ENCODE measurements at regions not wholly inside any gene's neighbourhood (a gene's known extent, or its start where the extent isn't known, plus 50 kb on each side); places are given as distances from the start of the nearest gene placed in this dataset.

DNA sequence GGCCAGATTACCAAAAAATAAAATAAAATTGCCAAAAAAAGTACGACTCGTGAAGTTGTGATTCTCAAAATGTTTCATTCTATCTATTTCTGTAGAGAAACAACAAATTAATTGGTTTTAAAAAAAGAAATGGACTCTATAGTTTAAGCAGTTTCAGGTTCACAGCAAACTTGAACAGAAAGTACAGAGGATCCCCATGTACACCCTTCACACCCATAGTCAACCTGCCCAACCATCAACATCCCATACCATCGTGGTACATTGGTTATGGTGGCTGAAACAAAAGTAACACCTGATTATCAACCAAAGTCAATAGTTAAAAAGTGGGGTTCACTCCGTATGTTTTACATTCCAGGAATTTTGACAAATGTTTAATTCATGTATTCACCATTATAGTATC lies 496.1 kb downstream of the ANKRD7 start:
- Histone ChIP-seq H3K4me3 (ENCODE audit: low read length) (no peak overlapping the region), H3K4me1 (ENCODE audit: control insufficient read depth, insufficient read depth, low read length) (no peaks in the 10 kb centered on the region), H3K27ac (ENCODE audit: low read length) (no peak overlapping the region), H3K36me3 (ENCODE audit: control insufficient read depth, insufficient read depth, low read length) (no peaks in the 10 kb centered on the region), H3K27me3 (ENCODE audit: control insufficient read depth, insufficient read depth, low read length) (no peaks in the 10 kb centered on the region), H3K9me3 (replicated peaks; ENCODE audit: control insufficient read depth, low read depth, low read length) (no peaks in the 10 kb centered on the region)
- no CpG with 5 or more reads among the region's 4 CpGs for WGBS (ENCODE audit: insufficient coverage)
- DNase-seq: no peak

- Histone ChIP-seq H3K27ac (ENCODE audit: low read length) (no peak overlapping the region), H3K4me1 (ENCODE audit: control insufficient read depth, insufficient read depth, low read length) (no peaks in the 10 kb centered on the region), H3K9me3 (replicated peaks; ENCODE audit: control insufficient read depth, low read depth, low read length) (no peaks in the 10 kb centered on the region), H3K27me3 (ENCODE audit: control insufficient read depth, insufficient read depth, low read length) (no peaks in the 10 kb centered on the region), H3K36me3 (ENCODE audit: control insufficient read depth, insufficient read depth, low read length) (no peaks in the 10 kb centered on the region), H3K4me3 (ENCODE audit: low read length) (no peak overlapping the region)
- no CpG with 5 or more reads among the region's 2 CpGs for WGBS (ENCODE audit: insufficient coverage)
- DNase-seq: no peak
Measured at GRCh38 chr7:118731854-118732253, 507.4 kb downstream of the ANKRD7 start.

GRCh38 chr7:118734541-118734940 lies 510.0 kb downstream of the ANKRD7 start:
- no peaks in the 10 kb centered on the region for H3K9me3 ChIP-seq (replicated peaks; ENCODE audit: control insufficient read depth, low read depth, low read length)
- no peak overlapping the region for H3K27ac ChIP-seq (ENCODE audit: low read length)
- DNase-seq: no peak
- no CpG with 5 or more reads among the region's 2 CpGs for WGBS (ENCODE audit: insufficient coverage)
- no peaks in the 10 kb centered on the region for H3K4me1 ChIP-seq (ENCODE audit: control insufficient read depth, insufficient read depth, low read length)
- no peak overlapping the region for H3K4me3 ChIP-seq (ENCODE audit: low read length)
- H3K36me3 ChIP-seq (ENCODE audit: control insufficient read depth, insufficient read depth, low read length): no peaks in the 10 kb centered on the region
- no peaks in the 10 kb centered on the region for H3K27me3 ChIP-seq (ENCODE audit: control insufficient read depth, insufficient read depth, low read length)

GRCh38 chr7:118735441-118735840 lies 510.9 kb downstream of the ANKRD7 start:
- H3K9me3 ChIP-seq (replicated peaks; ENCODE audit: control insufficient read depth, low read depth, low read length): no peaks in the 10 kb centered on the region
- DNase-seq: no peak
- H3K27me3 ChIP-seq (ENCODE audit: control insufficient read depth, insufficient read depth, low read length): no peaks in the 10 kb centered on the region
- no peak overlapping the region for H3K27ac ChIP-seq (ENCODE audit: low read length)
- no peaks in the 10 kb centered on the region for H3K36me3 ChIP-seq (ENCODE audit: control insufficient read depth, insufficient read depth, low read length)
- no peaks in the 10 kb centered on the region for H3K4me1 ChIP-seq (ENCODE audit: control insufficient read depth, insufficient read depth, low read length)
- H3K4me3 ChIP-seq (ENCODE audit: low read length): no peak overlapping the region

- Histone ChIP-seq H3K27me3 (ENCODE audit: control insufficient read depth, insufficient read depth, low read length) (no peaks in the 10 kb centered on the region), H3K36me3 (ENCODE audit: control insufficient read depth, insufficient read depth, low read length) (no peaks in the 10 kb centered on the region), H3K4me1 (ENCODE audit: control insufficient read depth, insufficient read depth, low read length) (no peaks in the 10 kb centered on the region), H3K9me3 (replicated peaks; ENCODE audit: control insufficient read depth, low read depth, low read length) (no peaks in the 10 kb centered on the region), H3K4me3 (ENCODE audit: low read length) (no peak overlapping the region), H3K27ac (ENCODE audit: low read length) (no peak overlapping the region)
- DNase-seq: no peak
- WGBS (ENCODE audit: insufficient coverage): no CpG with 5 or more reads among the region's 4 CpGs
Measured at GRCh38 chr7:118737935-118738334, 513.4 kb downstream of the ANKRD7 start.

DNA sequence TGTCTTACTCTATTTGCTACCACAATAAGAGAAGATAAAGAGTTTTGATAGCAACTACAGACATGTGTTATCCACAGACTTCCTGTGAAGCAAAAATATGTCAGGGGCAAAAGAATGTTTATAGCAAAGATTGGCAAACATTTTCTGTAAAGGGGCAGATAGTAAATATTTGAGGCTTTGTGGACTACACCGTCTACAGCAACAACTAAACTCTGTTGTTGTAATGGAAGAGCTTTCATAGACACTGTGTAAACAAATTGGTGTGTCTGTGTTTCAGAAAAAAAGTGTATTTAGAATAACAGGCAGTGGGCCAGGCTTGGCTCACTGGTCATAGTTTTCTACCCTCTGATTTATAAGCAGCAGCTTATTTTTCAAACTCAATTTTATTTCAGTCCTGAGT lies 521.4 kb downstream of the ANKRD7 start:
- no peak overlapping the region for H3K27ac ChIP-seq (ENCODE audit: low read length)
- no CpG with 5 or more reads among the region's 1 CpG for WGBS (ENCODE audit: insufficient coverage)
- no peaks in the 10 kb centered on the region for H3K27me3 ChIP-seq (ENCODE audit: control insufficient read depth, insufficient read depth, low read length)
- H3K4me3 ChIP-seq (ENCODE audit: low read length): no peak overlapping the region
- H3K36me3 ChIP-seq (ENCODE audit: control insufficient read depth, insufficient read depth, low read length): no peaks in the 10 kb centered on the region
- no peak for DNase-seq
- no peaks in the 10 kb centered on the region for H3K9me3 ChIP-seq (replicated peaks; ENCODE audit: control insufficient read depth, low read depth, low read length)
- no peaks in the 10 kb centered on the region for H3K4me1 ChIP-seq (ENCODE audit: control insufficient read depth, insufficient read depth, low read length)

DNA sequence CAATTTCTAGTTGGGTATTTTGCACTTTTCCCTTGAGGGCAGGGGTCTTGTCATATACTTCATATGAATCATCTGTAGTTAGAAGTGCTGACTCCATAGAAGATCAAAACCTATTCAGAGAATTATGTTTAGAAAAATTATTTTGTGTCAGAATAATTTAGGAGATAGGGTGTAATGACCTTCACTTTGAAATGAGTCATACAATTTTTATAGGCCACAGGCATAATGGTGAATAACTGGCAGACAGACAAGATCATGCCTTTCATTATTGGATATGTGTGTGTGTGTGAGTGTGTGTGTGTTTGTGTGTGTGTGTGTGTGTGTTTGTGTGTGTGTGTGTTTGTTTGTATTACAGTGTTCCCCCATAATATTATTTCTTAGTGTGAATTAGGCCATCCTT lies 523.0 kb downstream of the ANKRD7 start:
- H3K36me3 ChIP-seq (ENCODE audit: control insufficient read depth, insufficient read depth, low read length): no peaks in the 10 kb centered on the region
- no peaks in the 10 kb centered on the region for H3K4me1 ChIP-seq (ENCODE audit: control insufficient read depth, insufficient read depth, low read length)

DNA sequence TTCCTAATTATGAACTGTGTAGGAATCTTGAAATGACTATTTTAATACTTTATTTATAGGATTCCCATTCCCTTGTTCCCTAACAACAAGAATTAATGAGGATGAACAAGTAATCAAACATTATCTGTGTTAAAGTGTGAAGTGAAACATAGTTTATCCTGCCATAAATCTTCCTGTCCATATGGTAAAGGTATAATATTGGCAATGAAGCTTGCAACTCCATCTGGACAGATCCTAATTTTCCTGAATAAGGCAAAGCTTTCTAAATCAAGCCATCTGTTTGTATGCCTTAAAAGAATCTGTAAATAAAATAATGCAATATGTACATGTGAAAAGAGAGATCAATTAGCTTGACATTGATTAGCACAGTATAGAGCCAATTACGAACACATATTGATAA lies 529.0 kb downstream of the ANKRD7 start:
- no peak overlapping the region for H3K4me3 ChIP-seq (ENCODE audit: low read length)
- H3K27ac ChIP-seq (ENCODE audit: low read length): no peak overlapping the region
- no CpG with 5 or more reads among the region's 1 CpG for WGBS (ENCODE audit: insufficient coverage)
- H3K4me1 ChIP-seq (ENCODE audit: control insufficient read depth, insufficient read depth, low read length): no peaks in the 10 kb centered on the region
- no peaks in the 10 kb centered on the region for H3K9me3 ChIP-seq (replicated peaks; ENCODE audit: control insufficient read depth, low read depth, low read length)
- H3K36me3 ChIP-seq (ENCODE audit: control insufficient read depth, insufficient read depth, low read length): no peaks in the 10 kb centered on the region
- no peak for DNase-seq
- H3K27me3 ChIP-seq (ENCODE audit: control insufficient read depth, insufficient read depth, low read length): no peaks in the 10 kb centered on the region

More for the DNA sequence above, 523.0 kb downstream of the ANKRD7 start:
- DNase-seq: no peak
- Histone ChIP-seq H3K4me3 (ENCODE audit: low read length) (no peak overlapping the region), H3K9me3 (replicated peaks; ENCODE audit: control insufficient read depth, low read depth, low read length) (no peaks in the 10 kb centered on the region), H3K27me3 (ENCODE audit: control insufficient read depth, insufficient read depth, low read length) (no peaks in the 10 kb centered on the region), H3K27ac (ENCODE audit: low read length) (no peak overlapping the region)

DNA sequence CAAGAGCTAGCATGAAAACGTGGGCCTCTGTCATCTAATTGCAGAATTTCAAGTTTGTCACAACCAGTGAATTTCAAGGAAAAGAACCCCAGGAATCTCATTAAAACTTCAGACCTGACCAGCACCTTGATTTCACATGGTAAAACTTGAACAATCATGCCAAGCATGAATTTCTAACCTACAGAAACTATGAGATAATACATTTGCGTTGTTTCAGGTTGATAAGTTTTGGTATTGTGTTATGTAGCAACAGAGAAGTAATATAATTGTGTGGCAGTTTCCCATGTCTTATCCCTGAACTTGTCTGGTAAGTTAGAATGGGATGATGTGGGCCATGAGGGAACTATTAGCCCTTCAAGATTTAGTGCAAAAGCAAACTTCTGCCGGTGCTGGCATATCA lies 530.1 kb downstream of the ANKRD7 start:
- no CpG with 5 or more reads among the region's 3 CpGs for WGBS (ENCODE audit: insufficient coverage)
- Histone ChIP-seq H3K36me3 (ENCODE audit: control insufficient read depth, insufficient read depth, low read length) (no peaks in the 10 kb centered on the region), H3K27ac (ENCODE audit: low read length) (no peak overlapping the region), H3K9me3 (replicated peaks; ENCODE audit: control insufficient read depth, low read depth, low read length) (no peaks in the 10 kb centered on the region), H3K4me1 (ENCODE audit: control insufficient read depth, insufficient read depth, low read length) (no peaks in the 10 kb centered on the region), H3K27me3 (ENCODE audit: control insufficient read depth, insufficient read depth, low read length) (no peaks in the 10 kb centered on the region), H3K4me3 (ENCODE audit: low read length) (no peak overlapping the region)
- DNase-seq: no peak

GRCh38 chr7:118755067-118755625 lies 530.6 kb downstream of the ANKRD7 start:
- DNase-seq: peak; percentile 51
- H3K36me3 ChIP-seq (ENCODE audit: control insufficient read depth, insufficient read depth, low read length): no peaks in the 10 kb centered on the region
- H3K4me1 ChIP-seq (ENCODE audit: control insufficient read depth, insufficient read depth, low read length): no peaks in the 10 kb centered on the region
- H3K9me3 ChIP-seq (replicated peaks; ENCODE audit: control insufficient read depth, low read depth, low read length): no peaks in the 10 kb centered on the region
- H3K27ac ChIP-seq (ENCODE audit: low read length): no peak overlapping the region
- no peaks in the 10 kb centered on the region for H3K27me3 ChIP-seq (ENCODE audit: control insufficient read depth, insufficient read depth, low read length)
- no CpG with 5 or more reads among the region's 3 CpGs for WGBS (ENCODE audit: insufficient coverage)
- H3K4me3 ChIP-seq (ENCODE audit: low read length): no peak overlapping the region

DNA sequence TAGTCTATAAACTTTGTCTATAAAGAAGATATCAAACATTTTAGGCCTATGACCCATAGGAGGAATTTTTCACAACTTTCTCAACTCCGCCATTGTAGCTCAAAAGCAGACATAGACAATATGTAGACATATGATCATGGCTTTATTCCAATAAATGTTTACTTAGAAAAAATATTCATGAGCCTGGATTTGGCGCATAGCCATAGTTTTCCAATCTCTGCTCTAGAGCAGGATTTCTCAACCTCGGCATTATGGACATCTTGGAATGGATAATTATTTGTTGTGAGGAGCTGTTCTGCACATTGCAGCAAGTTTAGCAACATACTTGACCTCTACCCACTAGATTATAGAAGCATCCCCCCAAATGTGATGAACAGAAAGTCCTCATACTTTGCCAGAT lies 532.6 kb downstream of the ANKRD7 start:
- no peaks in the 10 kb centered on the region for H3K9me3 ChIP-seq (replicated peaks; ENCODE audit: control insufficient read depth, low read depth, low read length)
- H3K36me3 ChIP-seq (ENCODE audit: control insufficient read depth, insufficient read depth, low read length): no peaks in the 10 kb centered on the region
- no CpG with 5 or more reads among the region's 3 CpGs for WGBS (ENCODE audit: insufficient coverage)
- no peak overlapping the region for H3K4me3 ChIP-seq (ENCODE audit: low read length)
- DNase-seq: no peak
- H3K27me3 ChIP-seq (ENCODE audit: control insufficient read depth, insufficient read depth, low read length): no peaks in the 10 kb centered on the region
- H3K4me1 ChIP-seq (ENCODE audit: control insufficient read depth, insufficient read depth, low read length): no peaks in the 10 kb centered on the region
- no peak overlapping the region for H3K27ac ChIP-seq (ENCODE audit: low read length)
